Sigmoid colon (tissue), 6 donors: ENCODE measurements at regions not wholly inside any gene's neighbourhood (a gene's known extent, or its start where the extent isn't known, plus 50 kb on each side); places are given as distances from the start of the nearest gene placed in this dataset.

Experiments used
- DNase-seq: peaks from one replicate; pipeline ENCODE4 v3.0.0-alpha.2; 2019
- H3K27ac ChIP-seq, 4 donors: fragments of 200-600 bp; sonication (generic); one replicate each; pipeline ENCODE4 v1.5.1; 2016 to 2019; ENCODE audit warnings: mild to moderate bottlenecking in 1 of 4
- H3K27me3 ChIP-seq, 3 donors: fragments of 200-600 bp; sonication (generic); one replicate each; pipeline ENCODE4 v1.5.1; 2019; ENCODE audit warnings: mild to moderate bottlenecking in 1 of 3
- H3K36me3 ChIP-seq, 4 donors: fragments of 200-600 bp; sonication (generic); one replicate each; pipeline ENCODE4 v1.5.1; 2016 to 2019
- H3K4me1 ChIP-seq, 4 donors: fragments of 200-600 bp; sonication (generic); one replicate each; pipeline ENCODE4 v1.5.1; 2017 to 2019
- H3K4me3 ChIP-seq, 4 donors: fragments of 200-600 bp; sonication (generic); one replicate each; pipeline ENCODE4 v1.5.1; 2017 to 2019; ENCODE audit warnings: mild to moderate bottlenecking in 2 of 4, moderate library complexity in 1 of 4
- H3K9me3 ChIP-seq, 4 donors: fragments of 200-600 bp in 3 of 4; sonication (generic) in 3 of 4; one replicate each; pipeline versions ENCODE4 v1.5.1 to v1.6.1; 2013 to 2019
- CTCF ChIP-seq, 4 experiments: fragments of 450-650 bp in 3 of 4; fragments of 200-600 bp in 1 of 4; IDR thresholded peaks; one replicate each; pipeline ENCODE4 v1.5.1; 2016 to 2019; ENCODE audit warnings: antibody characterized with exemption in 4 of 4, mild to moderate bottlenecking in 3 of 4, moderate library complexity in 2 of 4
- EP300 ChIP-seq, 4 donors: sonication (generic); formaldehyde crosslinking; IDR thresholded peaks; one replicate each; pipeline ENCODE4 v1.6.1; 2017; ENCODE audit warnings: antibody characterized with exemption in 4 of 4
- POLR2A ChIP-seq, 2 donors: fragments of 450-650 bp; IDR thresholded peaks; one replicate each; pipeline ENCODE4 v1.6.1; 2016; ENCODE audit warnings: antibody characterized with exemption in 2 of 2, mild to moderate bottlenecking in 2 of 2, moderate library complexity in 2 of 2
- POLR2AphosphoS5 ChIP-seq, 4 donors: sonication (generic); formaldehyde crosslinking; IDR thresholded peaks; one replicate each; pipeline ENCODE4 v1.6.1; 2017; ENCODE audit warnings: antibody characterized with exemption in 4 of 4
- WGBS, 2 donors: extraction: QIAGEN DNeasy Blood & Tissue Kit; methylation state at CpG; one replicate each; pipeline ENCODE4 v1.1.7; 2013; 5-methylcytosine and 5-hydroxymethylcytosine counted together
- intact Hi-C: fragments of 100-400 bp; cut with DNase I; formaldehyde crosslinking; loops from one replicate; pipeline ENCODE4 v1.15.1; 2023
- donor health status: healthy with polysubstance abuse.
- donor health status: healthy.

DNA sequence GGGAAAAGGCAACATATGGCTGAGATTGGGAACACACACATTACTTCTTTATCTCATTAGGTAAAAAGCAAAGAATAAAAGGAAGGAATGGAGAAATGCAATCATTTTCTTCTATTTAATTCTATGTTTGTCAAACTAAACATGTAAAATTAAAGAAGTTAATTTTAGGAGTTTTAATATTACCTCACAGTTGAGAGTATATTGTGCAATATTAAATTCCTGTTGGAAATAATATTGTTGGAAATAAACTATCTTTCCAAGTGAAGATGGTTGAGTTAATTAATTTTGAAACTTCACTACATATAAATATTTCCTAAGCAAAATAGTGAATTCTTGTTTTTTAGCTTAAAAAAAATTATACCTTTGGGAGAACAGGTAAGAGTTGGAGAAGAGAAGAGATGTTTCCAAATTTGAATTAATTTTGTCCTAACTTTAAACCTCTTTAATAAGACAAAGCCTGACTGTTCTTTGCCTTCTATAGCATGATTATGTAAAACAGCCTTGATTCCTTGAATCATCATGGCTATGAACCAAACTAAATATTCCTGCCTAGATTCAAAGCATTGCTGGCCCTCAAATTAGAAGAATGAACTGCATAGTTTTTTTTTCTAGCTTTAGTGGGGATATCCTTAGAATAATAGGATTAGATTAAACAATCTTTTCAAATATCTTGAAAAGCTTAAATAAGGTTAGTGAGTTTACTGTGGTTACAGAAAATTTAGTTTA, 1349.1 kb upstream of the ADGRB3 start:
- no peak for DNase-seq
- no peak overlapping the region for H3K4me3 ChIP-seq
- no peaks in the 10 kb centered on the region for H3K4me1 ChIP-seq
- H3K27ac ChIP-seq, result no peak overlapping the region
- no peaks in the 10 kb centered on the region for H3K27me3 ChIP-seq
- TF ChIP-seq EP300 (IDR thresholded peaks at IDR 0.05) (no peak), POLR2AphosphoS5 (IDR thresholded peaks at IDR 0.05) (no peak), POLR2A (IDR thresholded peaks at IDR 0.05) (no peak), CTCF (IDR thresholded peaks at IDR 0.05) (no peak)
- intact Hi-C loops, result no loop called here
- no peaks in the 10 kb centered on the region for H3K36me3 ChIP-seq
- H3K9me3 ChIP-seq, result no peaks in the 10 kb centered on the region

DNA sequence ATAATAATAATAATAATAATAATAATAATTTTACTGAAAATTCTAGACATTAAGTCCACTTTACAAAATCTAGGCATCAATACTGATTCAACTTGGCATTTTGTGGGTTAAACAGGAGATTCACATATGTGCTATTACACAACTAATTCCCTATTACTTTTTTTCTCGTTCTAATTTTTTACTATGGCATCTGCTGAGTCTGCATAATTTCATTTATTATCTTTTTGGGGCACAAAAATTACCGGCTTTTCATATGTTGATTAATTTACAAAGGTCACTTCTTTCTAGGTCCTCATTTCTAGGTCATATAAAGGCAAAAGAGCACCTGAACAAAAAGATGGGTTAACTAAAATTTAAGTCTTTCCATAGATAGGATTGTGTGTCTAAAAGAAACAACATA, 1357.8 kb upstream of the ADGRB3 start:
- no peak for TF ChIP-seq POLR2A (IDR thresholded peaks at IDR 0.05)
- TF ChIP-seq POLR2AphosphoS5 (IDR thresholded peaks at IDR 0.05), result no peak
- TF ChIP-seq EP300 (IDR thresholded peaks at IDR 0.05), result no peak
- TF ChIP-seq CTCF (IDR thresholded peaks at IDR 0.05), result no peak
- Histone ChIP-seq H3K4me1 (no peaks in the 10 kb centered on the region), H3K36me3 (no peaks in the 10 kb centered on the region), H3K27ac (no peak overlapping the region), H3K4me3 (no peak overlapping the region), H3K27me3 (no peaks in the 10 kb centered on the region), H3K9me3 (no peaks in the 10 kb centered on the region)
- 68 to 71% methylated on average over 2 of the region's 2 CpGs for WGBS, 2 donors
- DNase-seq, result no peak
- intact Hi-C loops, result no loop called here

GRCh38 chr6:67265996-67266921, 1368.8 kb upstream of the ADGRB3 start:
- DNase-seq, result no peak
- no peaks in the 10 kb centered on the region for H3K27me3 ChIP-seq
- WGBS, 2 donors, result 83 to 84% methylated on average over 20 of the region's 20 CpGs
- intact Hi-C loops, result no loop called here
- no peak overlapping the region for H3K4me3 ChIP-seq
- H3K27ac ChIP-seq, result no peak overlapping the region
- H3K4me1 ChIP-seq, result no peaks in the 10 kb centered on the region
- peaks cover 0 to 3% (median 0%) of the 10 kb centered on the region in 4 donors for H3K9me3 ChIP-seq
- H3K36me3 ChIP-seq, result no peaks in the 10 kb centered on the region
- no peak for TF ChIP-seq EP300 (IDR thresholded peaks at IDR 0.05)
- TF ChIP-seq CTCF (IDR thresholded peaks at IDR 0.05), result no peak
- TF ChIP-seq POLR2A (IDR thresholded peaks at IDR 0.05), result no peak
- TF ChIP-seq POLR2AphosphoS5 (IDR thresholded peaks at IDR 0.05), result no peak

- H3K27ac ChIP-seq, result no peak overlapping the region
- intact Hi-C loops, result no loop called here
- WGBS, 2 donors, result 80 to 90% methylated on average over 3 of the region's 3 CpGs
Measured at GRCh38 chr6:67252663-67253062, 1382.4 kb upstream of the ADGRB3 start.

More at GRCh38 chr6:67252663-67253062, 1382.4 kb upstream of the ADGRB3 start:
- no peaks in the 10 kb centered on the region for H3K36me3 ChIP-seq
- H3K4me3 ChIP-seq, result no peak overlapping the region
- H3K27me3 ChIP-seq, result no peaks in the 10 kb centered on the region
- DNase-seq, result no peak
- no peaks in the 10 kb centered on the region for H3K4me1 ChIP-seq
- TF ChIP-seq CTCF (IDR thresholded peaks at IDR 0.05) (no peak), POLR2A (IDR thresholded peaks at IDR 0.05) (no peak), EP300 (IDR thresholded peaks at IDR 0.05) (no peak), POLR2AphosphoS5 (IDR thresholded peaks at IDR 0.05) (no peak)
- peaks cover 0 to 1% (median under 1%) of the 10 kb centered on the region in 4 donors for H3K9me3 ChIP-seq
